GM21381 (cell line): ENCODE measurements at regions not wholly inside any gene's neighbourhood (a gene's known extent, or its start where the extent isn't known, plus 50 kb on each side); places are given as distances from the start of the nearest gene placed in this dataset.
"Not testable (repeated sequence)": the region's sequence is repeated elsewhere in the genome, so short reads cannot be mapped to it uniquely, and the experiment has no call there.

Experiments used
- ATAC-seq: cut with Tn5 transposase; IDR thresholded peaks from one replicate; pipeline ENCODE4 v1.9.1; 2021; ENCODE audit warnings: mild to moderate bottlenecking, moderate library complexity; ENCODE audit not compliant: unreplicated experiment

- no peak for ATAC-seq
Measured at GRCh38 chr1:116850436-116850835, 59.3 kb upstream of the PTGFRN start.

GRCh38 chr1:116851189-116851588 lies 58.5 kb upstream of the PTGFRN start:
- not testable (repeated sequence) for ATAC-seq

GRCh38 chr1:116851846-116852245 lies 57.9 kb upstream of the PTGFRN start:
- no peak for ATAC-seq

- ATAC-seq, result no peak
Measured at GRCh38 chr1:116852367-116852766, 57.3 kb upstream of the PTGFRN start.

GRCh38 chr1:116852910-116853309 lies 56.8 kb upstream of the PTGFRN start:
- no peak for ATAC-seq

- ATAC-seq, result no peak
Measured at GRCh38 chr1:116853680-116854402, 55.9 kb upstream of the PTGFRN start.

- no peak for ATAC-seq
Measured at GRCh38 chr1:116854403-116854690, 55.4 kb upstream of the PTGFRN start.

- ATAC-seq, result no peak
Measured at GRCh38 chr1:116854716-116855115, 55.0 kb upstream of the PTGFRN start.

- no peak for ATAC-seq
Measured at GRCh38 chr1:116855191-116855619, 54.5 kb upstream of the PTGFRN start.

- no peak for ATAC-seq
Measured at GRCh38 chr1:116855773-116856201, 53.9 kb upstream of the PTGFRN start.

- ATAC-seq, result no peak
Measured at GRCh38 chr1:116856312-116856711, 53.4 kb upstream of the PTGFRN start.

- no peak for ATAC-seq
Measured at GRCh38 chr1:116857092-116857491, 52.6 kb upstream of the PTGFRN start.
